GM23338 (cell line): ENCODE measurements at regions not wholly inside any gene's neighbourhood (a gene's known extent, or its start where the extent isn't known, plus 50 kb on each side); places are given as distances from the start of the nearest gene placed in this dataset.

Experiments used
- CREB1 ChIP-seq: fragments of 250-450 bp; sonication (Bioruptor Pico); IDR thresholded peaks from 2 replicates; pipeline ENCODE4 v1.5.0; 2020; ENCODE audit warnings: low read depth, mild to moderate bottlenecking, moderate library complexity
- EZH2 ChIP-seq: fragments of 200-600 bp; sonication (generic); IDR thresholded peaks from one replicate; pipeline ENCODE4 v1.8.0; 2017; ENCODE audit warnings: antibody characterized with exemption, mild to moderate bottlenecking, low read depth; ENCODE audit not compliant: unreplicated experiment
- EZH2phosphoT487 ChIP-seq: fragments of 200-600 bp; sonication (generic); IDR thresholded peaks from one replicate; pipeline ENCODE4 v1.8.1; 2018; ENCODE audit warnings: antibody characterized with exemption; ENCODE audit not compliant: unreplicated experiment
- POLR2AphosphoS5 ChIP-seq: IDR thresholded peaks from 2 replicates; pipeline ENCODE4 v1.6.1; 2016; ENCODE audit warnings: antibody characterized with exemption, low read depth
- TF ChIP-seq, protein P1 (sequence below), 2 experiments: fragments of 200-600 bp in 1 of 2; sonication (generic) in 1 of 2; conservative IDR thresholded peaks; 2 replicates each; pipeline versions ENCODE4 v1.5.1 to v1.6.1; 2016 to 2017; ENCODE audit warnings: antibody characterized with exemption in 2 of 2, low read depth in 2 of 2, mild to moderate bottlenecking in 2 of 2, moderate library complexity in 1 of 2
- TF ChIP-seq, protein P2 (sequence below): IDR thresholded peaks from one replicate; pipeline ENCODE4 v1.6.1; 2018; ENCODE audit warnings: antibody characterized with exemption; ENCODE audit not compliant: unreplicated experiment

DNA sequence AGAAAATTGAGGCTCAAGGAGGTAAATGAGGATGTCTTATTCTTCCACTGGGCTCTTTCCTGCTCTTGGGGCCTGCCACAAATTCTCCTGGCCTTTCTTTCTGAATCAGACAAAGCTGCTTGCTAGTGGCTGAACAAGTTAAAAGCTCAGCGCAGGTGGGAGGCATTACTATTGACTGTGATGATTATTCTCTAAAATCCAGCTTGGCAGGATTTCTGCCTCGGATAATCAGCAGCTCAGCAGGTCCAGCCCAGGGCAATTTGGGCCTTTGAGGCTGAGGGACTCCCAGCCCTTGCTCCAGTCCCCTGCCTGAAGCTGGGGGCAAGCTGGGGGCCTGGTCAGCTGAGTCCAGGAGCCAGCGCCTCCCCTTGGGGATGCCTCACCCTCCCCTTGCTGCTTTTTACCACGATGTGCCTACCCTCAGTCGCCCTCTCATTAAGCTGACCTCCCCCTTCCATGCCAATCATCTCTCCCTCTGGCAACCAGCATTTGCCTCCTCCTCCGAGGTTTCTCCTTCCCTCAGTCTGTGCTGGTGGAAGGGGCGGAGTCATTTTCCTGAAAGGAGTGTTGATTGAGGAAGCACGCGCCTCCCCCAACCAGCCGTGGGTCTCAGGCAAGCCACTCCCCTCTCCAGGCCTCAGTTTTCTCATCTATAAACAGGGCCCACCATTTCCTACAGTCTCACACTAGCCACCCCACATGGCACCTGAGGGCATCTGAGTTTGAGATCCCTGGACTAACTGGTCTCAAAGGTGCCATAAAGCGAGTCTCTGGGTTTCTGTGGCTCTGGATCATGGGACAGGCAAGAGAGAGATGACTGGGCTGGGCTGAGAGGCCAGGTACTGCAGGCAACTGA is 60.6 kb upstream of the PRDM11 start:
- TF ChIP-seq, protein P1, sequence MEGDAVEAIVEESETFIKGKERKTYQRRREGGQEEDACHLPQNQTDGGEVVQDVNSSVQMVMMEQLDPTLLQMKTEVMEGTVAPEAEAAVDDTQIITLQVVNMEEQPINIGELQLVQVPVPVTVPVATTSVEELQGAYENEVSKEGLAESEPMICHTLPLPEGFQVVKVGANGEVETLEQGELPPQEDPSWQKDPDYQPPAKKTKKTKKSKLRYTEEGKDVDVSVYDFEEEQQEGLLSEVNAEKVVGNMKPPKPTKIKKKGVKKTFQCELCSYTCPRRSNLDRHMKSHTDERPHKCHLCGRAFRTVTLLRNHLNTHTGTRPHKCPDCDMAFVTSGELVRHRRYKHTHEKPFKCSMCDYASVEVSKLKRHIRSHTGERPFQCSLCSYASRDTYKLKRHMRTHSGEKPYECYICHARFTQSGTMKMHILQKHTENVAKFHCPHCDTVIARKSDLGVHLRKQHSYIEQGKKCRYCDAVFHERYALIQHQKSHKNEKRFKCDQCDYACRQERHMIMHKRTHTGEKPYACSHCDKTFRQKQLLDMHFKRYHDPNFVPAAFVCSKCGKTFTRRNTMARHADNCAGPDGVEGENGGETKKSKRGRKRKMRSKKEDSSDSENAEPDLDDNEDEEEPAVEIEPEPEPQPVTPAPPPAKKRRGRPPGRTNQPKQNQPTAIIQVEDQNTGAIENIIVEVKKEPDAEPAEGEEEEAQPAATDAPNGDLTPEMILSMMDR (conservative IDR thresholded peaks at IDR 0.05; ENCODE audit: low read depth in 2 of 2), result no peak
- TF ChIP-seq, protein P2, sequence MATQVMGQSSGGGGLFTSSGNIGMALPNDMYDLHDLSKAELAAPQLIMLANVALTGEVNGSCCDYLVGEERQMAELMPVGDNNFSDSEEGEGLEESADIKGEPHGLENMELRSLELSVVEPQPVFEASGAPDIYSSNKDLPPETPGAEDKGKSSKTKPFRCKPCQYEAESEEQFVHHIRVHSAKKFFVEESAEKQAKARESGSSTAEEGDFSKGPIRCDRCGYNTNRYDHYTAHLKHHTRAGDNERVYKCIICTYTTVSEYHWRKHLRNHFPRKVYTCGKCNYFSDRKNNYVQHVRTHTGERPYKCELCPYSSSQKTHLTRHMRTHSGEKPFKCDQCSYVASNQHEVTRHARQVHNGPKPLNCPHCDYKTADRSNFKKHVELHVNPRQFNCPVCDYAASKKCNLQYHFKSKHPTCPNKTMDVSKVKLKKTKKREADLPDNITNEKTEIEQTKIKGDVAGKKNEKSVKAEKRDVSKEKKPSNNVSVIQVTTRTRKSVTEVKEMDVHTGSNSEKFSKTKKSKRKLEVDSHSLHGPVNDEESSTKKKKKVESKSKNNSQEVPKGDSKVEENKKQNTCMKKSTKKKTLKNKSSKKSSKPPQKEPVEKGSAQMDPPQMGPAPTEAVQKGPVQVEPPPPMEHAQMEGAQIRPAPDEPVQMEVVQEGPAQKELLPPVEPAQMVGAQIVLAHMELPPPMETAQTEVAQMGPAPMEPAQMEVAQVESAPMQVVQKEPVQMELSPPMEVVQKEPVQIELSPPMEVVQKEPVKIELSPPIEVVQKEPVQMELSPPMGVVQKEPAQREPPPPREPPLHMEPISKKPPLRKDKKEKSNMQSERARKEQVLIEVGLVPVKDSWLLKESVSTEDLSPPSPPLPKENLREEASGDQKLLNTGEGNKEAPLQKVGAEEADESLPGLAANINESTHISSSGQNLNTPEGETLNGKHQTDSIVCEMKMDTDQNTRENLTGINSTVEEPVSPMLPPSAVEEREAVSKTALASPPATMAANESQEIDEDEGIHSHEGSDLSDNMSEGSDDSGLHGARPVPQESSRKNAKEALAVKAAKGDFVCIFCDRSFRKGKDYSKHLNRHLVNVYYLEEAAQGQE, result no peak
- no peak for TF ChIP-seq EZH2
- TF ChIP-seq POLR2AphosphoS5, result no peak
- TF ChIP-seq EZH2phosphoT487, result no peak
- no peak for TF ChIP-seq CREB1 (CRISPR knock-in tag)
